Gastroesophageal sphincter (tissue), 3 donors: ENCODE measurements at regions not wholly inside any gene's neighbourhood (a gene's known extent, or its start where the extent isn't known, plus 50 kb on each side); places are given as distances from the start of the nearest gene placed in this dataset.

Experiments
- CTCF ChIP-seq, 4 experiments: fragments of 200-600 bp in 2 of 4; fragments of 450-650 bp in 2 of 4; sonication (generic) in 1 of 4; IDR thresholded peaks; one replicate each; pipeline ENCODE4 v1.5.1; 2017 to 2019; ENCODE audit warnings: antibody characterized with exemption in 4 of 4, mild to moderate bottlenecking in 2 of 4, moderate library complexity in 2 of 4
- EP300 ChIP-seq: sonication (generic); formaldehyde crosslinking; IDR thresholded peaks from one replicate; pipeline ENCODE4 v1.6.1; 2017; ENCODE audit warnings: antibody characterized with exemption, mild to moderate bottlenecking
- POLR2A ChIP-seq, 2 donors: fragments of 450-650 bp; IDR thresholded peaks; one replicate each; pipeline ENCODE4 v1.6.1; 2017; ENCODE audit warnings: antibody characterized with exemption in 2 of 2, mild to moderate bottlenecking in 2 of 2, moderate library complexity in 1 of 2

GRCh38 chr7:96774358-96774757 is 64.7 kb upstream of the SEM1 start:
- no peak for TF ChIP-seq CTCF (IDR thresholded peaks at IDR 0.05)
- TF ChIP-seq EP300, result no peak
- TF ChIP-seq POLR2A (IDR thresholded peaks at IDR 0.05), result no peak
